HG02973 (cell line): ENCODE measurements at regions not wholly inside any gene's neighbourhood (a gene's known extent, or its start where the extent isn't known, plus 50 kb on each side); places are given as distances from the start of the nearest gene placed in this dataset.

Source experiments
- ATAC-seq: cut with Tn5 transposase; IDR thresholded peaks from one replicate; pipeline ENCODE4 v1.9.1; 2021; ENCODE audit warnings: moderate library complexity; ENCODE audit not compliant: unreplicated experiment

GRCh38 chr17:71405101-71405500 is 715.7 kb upstream of the SOX9 start:
- no peak for ATAC-seq

GRCh38 chr17:71407981-71408380 is 712.8 kb upstream of the SOX9 start:
- ATAC-seq = no peak

DNA sequence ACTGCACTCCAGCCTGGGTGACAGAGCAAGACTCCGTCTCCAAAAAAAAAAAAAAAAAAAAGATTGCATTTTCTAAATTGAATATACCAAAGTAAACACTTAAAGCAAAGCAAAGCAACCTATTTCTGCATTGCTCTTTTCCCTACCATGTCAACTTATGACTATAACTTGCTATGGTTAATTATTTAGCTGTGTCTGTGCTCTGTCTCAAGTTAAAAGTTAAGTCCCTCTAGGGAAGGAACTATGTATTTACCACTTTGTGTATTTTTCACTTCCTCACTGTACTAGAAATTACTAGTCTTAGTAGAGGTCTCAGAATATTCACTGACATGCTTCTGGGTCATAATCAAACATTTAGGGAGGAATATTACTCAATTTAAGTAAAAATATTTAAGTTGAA is 711.7 kb upstream of the SOX9 start:
- ATAC-seq = no peak

DNA sequence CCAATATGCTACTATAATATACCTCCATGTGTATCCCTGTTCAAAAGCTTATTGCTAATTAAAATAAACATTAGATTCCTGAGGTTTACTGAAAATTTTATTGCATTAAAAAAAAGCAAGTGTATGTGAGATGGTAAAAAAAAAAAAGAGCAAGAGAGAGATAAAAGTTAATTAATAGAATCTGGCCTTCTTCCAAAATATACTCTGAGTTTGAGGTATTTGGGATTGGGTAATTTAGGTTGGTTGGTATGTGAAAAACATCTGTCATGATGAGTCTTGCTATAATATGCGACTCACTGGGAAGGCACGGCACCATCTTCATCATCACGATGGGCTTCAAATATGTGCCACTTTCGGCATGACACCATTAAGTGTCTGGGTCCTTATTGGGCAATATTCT is 711.1 kb upstream of the SOX9 start:
- ATAC-seq = no peak

- ATAC-seq = no peak
Observed at GRCh38 chr17:71412803-71413202, 708.0 kb upstream of the SOX9 start.

DNA sequence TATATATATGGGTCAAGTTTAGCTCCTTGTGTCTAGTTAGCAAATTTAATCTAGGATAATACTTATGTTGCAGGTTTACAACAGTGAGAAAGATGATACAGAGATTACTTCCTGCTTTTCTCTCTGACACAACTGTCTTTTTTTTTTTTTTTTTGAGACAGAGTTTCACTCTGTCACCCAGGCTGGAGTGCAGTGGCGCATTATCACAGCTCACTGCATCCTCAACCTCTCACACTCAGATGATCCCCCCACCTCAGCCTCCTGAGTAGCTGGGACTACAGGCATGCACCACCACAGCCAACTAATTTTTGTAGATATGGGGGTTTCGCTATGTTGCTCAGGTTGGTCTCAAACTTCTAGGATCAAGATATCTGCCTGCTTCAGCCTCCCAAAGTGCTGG is 706.9 kb upstream of the SOX9 start:
- ATAC-seq = no peak

GRCh38 chr17:71417142-71417541 is 703.7 kb upstream of the SOX9 start:
- no peak for ATAC-seq

DNA sequence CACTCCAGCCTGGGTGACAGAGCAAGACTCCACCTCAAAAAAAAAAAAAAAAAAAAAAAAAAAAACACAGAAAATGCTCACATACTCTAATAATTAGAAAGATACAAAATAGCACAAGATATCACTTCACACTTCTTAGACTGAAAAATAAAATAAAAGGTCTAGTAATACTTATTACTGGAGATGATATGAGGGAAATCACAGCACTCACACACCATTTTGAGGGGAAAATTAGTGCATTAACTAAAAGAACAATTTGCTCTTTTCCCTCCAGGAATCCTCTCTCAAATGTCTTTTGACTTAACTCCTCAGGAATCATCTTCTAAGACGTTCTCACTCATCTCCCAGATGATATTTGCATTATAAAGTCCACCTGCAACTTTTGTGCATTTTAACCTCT is 697.9 kb upstream of the SOX9 start:
- ATAC-seq = no peak

DNA sequence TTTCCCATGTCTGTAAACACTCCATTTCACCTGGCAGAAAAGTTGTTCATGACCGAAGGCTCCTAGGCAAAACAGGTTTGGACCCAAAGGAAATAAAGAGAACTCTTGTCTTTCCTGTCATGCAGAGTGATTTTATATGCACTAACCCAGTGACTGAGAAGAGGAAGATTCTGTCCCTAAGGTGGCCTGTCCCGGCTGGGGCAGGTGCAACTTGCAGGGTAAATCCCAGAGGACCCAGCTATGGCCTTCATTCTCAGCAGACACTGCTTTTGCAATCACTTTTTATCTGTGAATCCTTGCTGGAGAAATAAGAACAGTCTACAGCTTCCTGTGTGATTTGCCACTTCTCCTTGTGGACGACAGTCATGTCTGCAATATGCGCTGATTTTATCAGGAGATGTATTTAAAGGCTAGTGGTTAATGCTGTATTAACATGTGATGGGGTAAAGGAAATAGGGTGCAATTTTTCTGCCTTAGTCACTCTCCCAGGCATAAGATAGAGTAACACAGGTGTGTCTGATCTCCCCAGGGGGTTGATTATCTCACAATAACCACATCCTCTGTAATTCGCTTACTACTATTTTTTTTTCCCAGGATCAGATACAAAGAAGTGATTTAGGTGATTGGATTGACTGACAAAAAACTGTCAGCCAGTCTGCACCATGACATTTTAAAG is 696.8 kb upstream of the SOX9 start:
- ATAC-seq = no peak

DNA sequence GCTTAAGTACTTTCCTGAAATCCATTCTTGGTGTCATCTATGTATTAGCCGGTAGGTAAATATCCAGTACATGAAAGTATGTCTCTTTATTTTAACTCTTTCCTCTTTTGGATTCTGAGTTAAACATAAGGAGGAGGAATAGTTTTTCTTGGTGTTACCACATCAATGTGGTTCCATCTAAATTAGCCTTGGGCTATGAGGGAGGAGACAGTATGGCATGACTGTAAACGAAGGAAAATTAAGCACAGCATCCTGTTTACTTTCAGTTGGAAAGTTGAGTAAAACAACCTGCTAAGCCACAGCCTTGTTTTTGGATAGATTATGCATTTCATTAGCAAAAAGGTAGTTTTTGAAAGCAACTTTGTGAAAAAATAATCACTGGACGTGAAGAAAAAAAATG is 693.0 kb upstream of the SOX9 start:
- no peak for ATAC-seq

DNA sequence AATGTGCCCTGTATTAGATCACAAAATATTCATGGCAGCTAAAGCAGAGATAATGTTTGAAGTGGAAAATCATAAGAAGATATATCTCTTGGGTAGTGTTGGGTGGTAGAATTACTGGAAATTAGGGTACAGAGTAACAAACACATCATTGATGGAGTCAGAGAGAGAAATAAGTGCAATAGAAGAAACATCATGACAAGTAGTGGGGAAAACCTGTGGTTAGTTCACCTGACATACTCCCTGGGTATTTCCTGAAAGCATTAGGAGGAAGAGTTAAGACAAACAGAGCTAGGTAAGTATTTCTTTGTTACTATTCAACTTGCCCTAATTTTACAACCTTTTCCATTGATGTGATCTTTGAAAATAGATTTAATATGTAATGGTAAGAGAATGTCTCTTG is 691.9 kb upstream of the SOX9 start:
- no peak for ATAC-seq

DNA sequence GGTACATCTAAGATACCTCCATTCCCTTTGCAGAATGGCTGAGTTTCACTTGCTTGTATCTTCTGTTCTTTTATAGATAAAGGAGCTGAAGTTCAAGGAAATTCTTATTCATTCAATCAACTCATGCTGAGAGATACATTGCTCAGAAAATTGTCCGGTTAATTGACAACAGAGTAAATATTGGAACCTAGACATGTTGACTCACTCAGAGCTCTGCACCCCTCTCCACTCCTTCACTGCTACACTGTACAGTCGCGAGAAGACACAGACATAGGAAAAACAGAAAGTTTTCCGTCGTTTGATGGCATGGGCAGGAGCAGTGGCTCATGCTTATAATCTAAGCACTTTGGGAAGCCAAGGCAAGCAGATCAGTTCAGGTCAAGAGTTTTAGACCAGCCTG is 690.5 kb upstream of the SOX9 start:
- ATAC-seq = no peak

DNA sequence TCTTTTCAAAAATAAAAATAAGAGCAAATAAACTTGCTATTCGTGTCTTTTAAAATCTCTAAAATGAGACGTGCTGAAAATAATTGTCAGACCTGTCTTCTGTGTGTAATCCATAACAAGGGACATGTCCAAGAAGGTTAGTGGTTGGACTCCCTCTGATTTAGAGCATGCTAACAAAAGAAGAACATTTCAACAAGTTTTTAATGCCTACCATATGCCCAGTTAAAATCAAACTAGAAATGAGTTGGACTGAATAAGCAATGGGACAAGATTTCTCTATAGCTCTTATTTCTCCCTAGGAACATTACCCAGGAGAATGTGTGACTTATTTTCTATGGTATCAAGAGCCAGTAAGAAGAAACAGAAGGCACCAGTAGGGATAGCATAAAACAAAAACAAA is 689.7 kb upstream of the SOX9 start:
- ATAC-seq = no peak

DNA sequence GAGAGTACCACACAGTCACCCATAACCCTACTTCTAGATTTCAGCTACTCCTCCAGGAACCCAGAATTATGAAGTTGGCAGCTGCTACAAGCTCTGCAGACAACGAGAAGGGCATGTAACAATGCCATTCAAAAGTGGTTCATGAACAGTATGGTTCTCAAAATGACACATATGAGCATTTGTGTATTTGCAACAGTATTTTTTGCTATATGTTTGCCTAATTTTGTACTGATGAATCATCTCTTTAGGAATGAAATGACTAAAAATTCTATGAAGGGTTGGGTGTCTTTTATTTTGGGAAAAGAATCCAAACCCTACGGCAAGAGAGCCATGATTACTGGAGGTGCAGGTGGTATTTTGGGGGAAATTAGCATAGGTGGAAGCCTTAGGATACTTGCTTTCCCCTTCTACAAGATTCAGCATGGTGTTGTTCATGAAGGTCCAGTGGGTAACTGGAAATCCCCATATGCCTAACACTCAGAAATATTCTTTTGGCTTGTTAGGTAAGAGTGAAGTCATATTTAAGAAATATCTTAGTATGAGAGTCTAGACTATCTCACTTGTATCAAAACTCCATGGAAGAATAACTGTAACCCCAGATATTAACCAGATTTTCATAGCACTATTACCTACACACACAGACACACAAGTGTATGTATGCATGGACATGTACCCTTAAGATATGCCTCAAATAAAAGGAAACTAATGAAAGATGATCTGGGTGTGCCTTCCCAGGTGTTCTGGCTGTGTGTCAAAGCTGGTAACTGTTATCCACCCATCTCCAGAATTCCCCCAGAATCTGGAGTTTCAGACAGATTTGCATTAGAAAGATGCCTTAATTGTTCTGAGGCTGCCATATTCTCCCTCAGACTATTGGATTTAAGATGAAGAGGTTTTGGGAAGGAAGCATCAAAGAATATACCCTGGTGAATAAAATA is 688.2 kb upstream of the SOX9 start:
- no peak for ATAC-seq

DNA sequence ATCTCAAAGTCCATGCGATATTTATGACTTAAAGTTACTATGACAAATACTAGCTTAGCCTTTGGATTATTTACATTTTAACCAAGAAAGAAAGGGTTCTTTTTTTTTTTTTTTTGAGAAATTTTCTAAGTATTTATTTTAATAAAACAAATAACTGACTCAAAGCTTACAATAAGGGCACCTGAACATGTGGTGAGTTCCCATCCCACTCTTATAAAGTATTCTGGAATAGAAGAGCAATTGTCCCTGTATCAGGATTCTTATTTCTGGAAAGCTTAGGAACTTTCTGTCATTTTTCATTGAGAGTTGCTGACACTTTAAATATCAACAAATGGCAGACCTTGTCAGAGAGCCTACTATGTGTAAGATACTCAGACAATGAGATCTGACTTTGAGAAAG is 686.1 kb upstream of the SOX9 start:
- ATAC-seq = no peak

GRCh38 chr17:71436479-71436878 is 684.3 kb upstream of the SOX9 start:
- no peak for ATAC-seq

DNA sequence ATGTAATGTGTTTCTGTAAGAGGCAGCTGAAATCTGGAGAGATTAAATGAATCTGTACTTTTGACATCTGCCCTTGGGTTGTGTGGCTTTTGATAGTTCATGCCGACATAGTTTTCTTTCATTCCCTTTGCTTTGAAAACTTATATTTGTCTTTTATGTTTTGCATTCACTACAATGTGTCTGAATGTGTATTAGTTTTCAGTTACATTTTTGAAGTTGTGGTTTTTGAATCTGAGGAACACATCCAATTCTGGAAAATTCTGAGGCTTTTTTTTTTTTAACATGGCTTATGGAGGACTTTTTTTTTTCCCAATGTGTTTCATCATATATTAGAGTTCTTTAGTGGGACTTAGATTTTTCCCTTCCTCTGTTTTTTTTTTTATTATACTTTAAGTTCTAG is 683.7 kb upstream of the SOX9 start:
- no peak for ATAC-seq

DNA sequence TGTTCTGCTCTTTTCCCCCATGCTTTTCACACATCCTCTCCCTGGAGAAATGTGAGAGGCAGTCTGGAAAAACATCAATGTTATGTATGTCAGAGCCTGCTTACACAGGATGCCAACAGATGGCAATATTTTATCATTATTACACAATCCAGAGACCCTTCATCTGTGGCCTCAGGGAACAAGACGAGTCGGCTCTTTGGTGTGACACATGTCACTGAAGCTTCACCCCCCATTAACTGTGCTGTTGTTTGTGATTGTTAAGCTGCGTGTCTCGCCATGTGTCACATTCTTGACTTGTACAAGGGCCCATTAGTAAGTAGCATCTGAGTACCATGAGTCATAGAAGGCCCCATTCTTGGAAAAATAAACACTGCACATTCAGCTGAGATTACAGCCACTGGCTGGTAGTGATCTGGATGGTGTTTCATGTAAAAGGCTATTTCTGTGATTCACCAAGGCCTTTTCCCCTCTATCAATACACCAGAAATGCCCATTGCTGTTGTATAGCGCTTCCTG is 682.1 kb upstream of the SOX9 start:
- no peak for ATAC-seq

DNA sequence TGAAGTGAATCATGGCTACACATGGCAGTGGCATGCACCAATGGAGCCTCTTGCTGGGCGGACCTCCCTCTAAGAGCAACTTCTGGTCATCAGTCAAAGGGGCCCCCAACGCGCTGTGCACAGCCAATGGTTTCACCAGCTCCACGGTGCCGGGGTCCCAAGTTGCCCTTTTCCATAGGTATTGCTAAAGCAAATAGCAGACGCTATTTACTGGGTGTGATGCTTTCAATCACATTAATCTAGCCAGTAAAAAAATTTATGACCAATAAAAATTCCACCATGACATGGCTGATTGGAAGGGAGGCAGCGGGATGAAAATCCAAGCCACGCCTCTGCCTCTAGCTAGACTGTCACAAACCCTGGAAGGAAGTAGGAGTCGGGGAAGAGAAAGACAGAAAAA is 680.3 kb upstream of the SOX9 start:
- ATAC-seq = no peak

DNA sequence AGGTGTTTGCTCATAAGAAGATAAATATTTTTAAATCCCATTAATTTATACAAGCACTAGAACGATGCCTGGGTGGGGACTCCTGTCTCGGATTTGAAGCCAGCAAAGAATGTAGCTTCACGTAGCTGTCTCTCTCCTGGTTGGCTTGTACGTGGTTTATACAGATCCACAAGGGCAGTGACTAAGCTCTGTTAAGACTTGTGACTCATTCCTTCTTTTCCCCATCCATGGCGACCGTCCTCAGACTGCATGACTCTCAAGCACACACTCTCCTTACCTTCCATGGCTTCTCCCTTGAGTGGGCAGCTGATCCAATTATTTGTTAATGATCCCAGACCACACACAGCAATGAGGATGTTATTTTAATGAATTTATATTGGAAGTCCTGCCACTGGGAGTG is 679.7 kb upstream of the SOX9 start:
- no peak for ATAC-seq

DNA sequence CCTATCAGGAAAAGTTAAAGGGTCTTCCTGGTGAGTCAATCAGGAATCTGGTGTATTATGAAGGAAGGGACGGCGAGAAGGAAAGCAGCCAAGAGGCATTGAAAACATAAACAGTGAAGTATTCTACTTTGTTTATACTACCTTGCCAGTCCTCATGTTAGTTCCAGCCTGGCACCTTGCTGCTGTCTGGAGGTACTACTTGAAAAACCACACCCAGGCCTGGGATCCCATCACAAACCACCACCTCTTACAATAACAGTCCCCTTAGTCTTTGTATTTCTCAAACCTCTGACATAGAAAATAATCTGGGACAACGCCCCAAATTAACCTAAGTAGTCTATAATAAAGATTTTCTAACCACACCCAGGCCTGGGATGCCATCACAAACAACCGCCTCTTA is 676.7 kb upstream of the SOX9 start:
- no peak for ATAC-seq
